Heart left ventricle (tissue), 16 donors: ENCODE measurements at regions not wholly inside any gene's neighbourhood (a gene's known extent, or its start where the extent isn't known, plus 50 kb on each side); places are given as distances from the start of the nearest gene placed in this dataset.
A peak's percentile ranks its signal among the peaks of the same experiment; 100 is the strongest.

Source experiments
- ATAC-seq, 4 donors: fragments of 200-7000 bp; cut with Tn5 transposase; one replicate each; pipeline ENCODE4 v1.9.1; 2020 to 2022; ENCODE audit warnings: moderate library complexity in 4 of 4, mild to moderate bottlenecking in 3 of 4, moderate number of reproducible peaks in 1 of 4
- DNase-seq, 5 donors: peaks; one replicate each; pipeline ENCODE4 v3.0.0-alpha.2; 2020
- H3K27ac ChIP-seq, 12 donors: fragments of 200-600 bp; sonication (generic) in 4 of 12; one replicate each; pipeline versions ENCODE4 v1.5.0 to v1.8.0; 2016 to 2022; ENCODE audit warnings: mild to moderate bottlenecking in 2 of 12
- H3K27me3 ChIP-seq, 9 donors: fragments of 200-600 bp; sonication (generic) in 2 of 9; one replicate each; pipeline versions ENCODE4 v1.5.1 to v1.8.0; 2016 to 2022; ENCODE audit warnings: mild to moderate bottlenecking in 3 of 9
- H3K36me3 ChIP-seq, 9 donors: fragments of 200-600 bp; sonication (generic) in 2 of 9; one replicate each; pipeline versions ENCODE4 v1.5.0 to v1.8.0; 2018 to 2022; ENCODE audit warnings: mild to moderate bottlenecking in 2 of 9
- H3K4me1 ChIP-seq, 12 donors: fragments of 200-600 bp; sonication (generic) in 4 of 12; one replicate each; pipeline versions ENCODE4 v1.5.0 to v1.8.0; 2016 to 2022; ENCODE audit warnings: mild to moderate bottlenecking in 3 of 12
- H3K4me3 ChIP-seq, 12 donors: fragments of 200-600 bp; sonication (generic) in 4 of 12; one replicate each; pipeline versions ENCODE4 v1.5.0 to v1.8.0; 2017 to 2022; ENCODE audit warnings: mild to moderate bottlenecking in 9 of 12, moderate library complexity in 4 of 12
- H3K9me3 ChIP-seq, 12 donors: fragments of 200-600 bp; sonication (generic) in 4 of 12; one replicate each; pipeline versions ENCODE4 v1.5.0 to v1.8.0; 2016 to 2022; ENCODE audit warnings: mild to moderate bottlenecking in 1 of 12
- CTCF ChIP-seq, 12 donors: fragments of 200-600 bp; sonication (generic) in 4 of 12; IDR thresholded peaks; one replicate each; pipeline versions ENCODE4 v1.5.0 to v1.8.0; 2018 to 2022; ENCODE audit warnings: antibody characterized with exemption in 12 of 12, mild to moderate bottlenecking in 5 of 12
- POLR2A ChIP-seq, 2 donors: fragments of 450-650 bp; IDR thresholded peaks; one replicate each; pipeline ENCODE4 v1.6.1; 2017; ENCODE audit warnings: antibody characterized with exemption in 2 of 2, mild to moderate bottlenecking in 2 of 2, moderate library complexity in 2 of 2
- WGBS, 4 donors: extraction: QIAGEN DNeasy Blood & Tissue Kit in 2 of 4; methylation state at CpG; one replicate each; pipeline versions ENCODE4 v1.1.5 to v1.1.7; 2013 to 2018; 5-methylcytosine and 5-hydroxymethylcytosine counted together
- intact Hi-C, 10 donors: fragments of 100-400 bp; cut with DNase I; formaldehyde crosslinking; loops; one replicate each; pipeline versions ENCODE4 v1.11.1 to v1.14.2; 2022
- donor health status: ischemic (EF 13 %, LVEDD 7.1; RV severe dilation, severe dysfunction).
- donor health status: healthy with polysubstance abuse.
- donor health status: DM: no; HTN: yes; CAD: no.
- donor health status: DM: no; HTN: no; CAD: no.
- donor health status: ischemic (EF 25% LVEDD 6.9; RV normal size, moderate dysfunction).
- donor health status: ischemic (EF 25% LVEDD 5.7; RV mildly dilated, moderate dysfunction).
- donor health status: healthy.
- donor health status: DM: yes; HTN: yes; CAD: no.
- donor health status: ischemic (EF 35%, LVEDD 5.7; RV mildly dilated, moderate dysfunction).
- donor health status: nonischemic (EF 11% LVEDD 7.7; RV severe dilation, severe dysfunction).
- donor health status: DM: yes; HTN: yes; CAD: no.
- donor health status: PGD.
- donor health status: ischemic (EF 29% LVEDD 5.4; RV normal size, mild dysfunction).
- donor health status: nonischemic (EF 23%, LVEDD 6.1; RV moderate dilation, normal function).

GRCh38 chrX:8349816-8350544 lies 114.7 kb upstream of the VCX3B start:
- no peaks in the 10 kb centered on the region for H3K36me3 ChIP-seq
- intact Hi-C loops = no loop called here
- H3K9me3 ChIP-seq = no peaks in the 10 kb centered on the region
- 78 to 97% (median 86%) methylated on average over 1 of the region's 1 CpG for WGBS, 4 donors
- DNase-seq (no peak), ATAC-seq (no peak)
- no peak for TF ChIP-seq POLR2A (IDR thresholded peaks at IDR 0.05)
- TF ChIP-seq CTCF (IDR thresholded peaks at IDR 0.05) = no peak
- H3K4me1 ChIP-seq = no peaks in the 10 kb centered on the region
- no peak overlapping the region for H3K27ac ChIP-seq
- H3K4me3 ChIP-seq = no peak overlapping the region
- no peaks in the 10 kb centered on the region for H3K27me3 ChIP-seq

DNA sequence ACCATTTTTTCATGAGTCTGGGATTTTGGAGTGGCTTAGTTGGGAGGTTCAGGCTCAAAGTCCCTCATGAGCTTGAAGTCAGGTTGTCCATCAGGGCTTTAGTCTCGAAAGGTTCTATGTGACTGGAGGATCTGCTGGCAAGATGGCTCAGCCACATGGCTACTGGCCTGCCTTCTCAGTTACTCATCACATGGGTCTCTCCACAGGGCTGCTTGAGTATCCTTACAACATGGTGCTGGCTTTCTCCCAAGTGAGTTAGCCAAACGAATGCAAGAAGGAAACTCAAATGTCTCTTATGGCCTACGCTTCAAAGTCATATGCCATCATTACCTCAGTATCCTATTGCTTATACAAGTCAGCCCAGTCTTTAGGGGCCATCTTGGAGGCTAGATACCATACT lies 106.3 kb upstream of the VCX3B start:
- WGBS, 4 donors = 78 to 92% (median 87%) methylated on average over 3 of the region's 3 CpGs
- TF ChIP-seq CTCF (IDR thresholded peaks at IDR 0.05) (no peak), POLR2A (IDR thresholded peaks at IDR 0.05) (no peak)
- no peak overlapping the region for H3K27ac ChIP-seq
- no peaks in the 10 kb centered on the region for H3K27me3 ChIP-seq
- no peaks in the 10 kb centered on the region for H3K36me3 ChIP-seq
- DNase-seq (no peak), ATAC-seq (no peak)
- H3K4me3 ChIP-seq = no peak overlapping the region
- no peaks in the 10 kb centered on the region for H3K4me1 ChIP-seq
- intact Hi-C loops = no loop called here
- H3K9me3 ChIP-seq = no peaks in the 10 kb centered on the region

- ATAC-seq = peak in 2 of 4 donors; percentile 24 to 51
- intact Hi-C loops = loop anchor here in 9 of 10 donors (5.0 to 10.0 kb wide), 4 partner anchors 368 to 373 kb away; partner anchors contain the start of gene ANOS1 (in 6 of the 9)
- WGBS, 4 donors = 40 to 54% (median 45%) methylated on average over 13 of the region's 13 CpGs
- peak in 3 of 5 donors; percentile 5 to 36 (median 19) for DNase-seq
- Histone ChIP-seq H3K4me1 (peaks cover 0 to 12% (median 0%) of the 10 kb centered on the region in 12 donors), H3K36me3 (no peaks in the 10 kb centered on the region), H3K4me3 (no peak overlapping the region), H3K27ac (no peak overlapping the region), H3K9me3 (no peaks in the 10 kb centered on the region), H3K27me3 (no peaks in the 10 kb centered on the region)
- no peak for TF ChIP-seq POLR2A (IDR thresholded peaks at IDR 0.05)
- peak; percentile 21 to 56 (median 40) for TF ChIP-seq CTCF (IDR thresholded peaks at IDR 0.05)
These were observed 100.1 kb upstream of the VCX3B start for GRCh38 chrX:8364369-8365141.

DNA sequence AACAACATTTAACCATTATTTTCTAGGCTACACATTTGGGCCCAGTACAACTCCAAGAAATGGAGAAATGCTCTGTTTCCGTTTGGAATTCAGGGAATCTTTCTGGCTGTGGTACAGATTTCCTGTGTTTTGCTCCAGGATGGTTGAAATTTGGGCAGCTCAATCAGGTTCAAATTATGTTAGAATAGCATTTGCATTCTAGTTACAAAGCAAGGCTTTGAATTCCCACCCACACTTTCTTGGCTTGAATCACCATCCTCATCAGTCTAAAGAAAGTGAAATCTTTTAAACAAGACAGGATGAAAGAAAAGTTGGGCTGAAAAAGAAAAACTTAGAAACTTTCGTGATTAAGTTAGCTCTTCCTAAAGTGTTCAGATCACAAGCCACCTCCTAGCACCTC lies 98.1 kb upstream of the VCX3B start:
- TF ChIP-seq CTCF (IDR thresholded peaks at IDR 0.05) = no peak
- TF ChIP-seq POLR2A (IDR thresholded peaks at IDR 0.05) = no peak
- Histone ChIP-seq H3K9me3 (no peaks in the 10 kb centered on the region), H3K4me3 (no peak overlapping the region), H3K36me3 (no peaks in the 10 kb centered on the region), H3K27ac (peak overlapping the region in 1 of 12 donors; percentile 53), H3K4me1 (peaks cover 0 to 18% (median 0%) of the 10 kb centered on the region in 12 donors), H3K27me3 (no peaks in the 10 kb centered on the region)
- ATAC-seq (no peak), DNase-seq (no peak)
- WGBS, 4 donors = 51 to 57% (median 53%) methylated on average over 2 of the region's 2 CpGs
- intact Hi-C loops = loop anchor here in 8 of 10 donors (5.0 to 10.0 kb wide), 4 partner anchors 366 to 372 kb away; partner anchors contain the start of gene ANOS1 (in 6 of the 8)
